GM18861 (cell line): ENCODE measurements at regions not wholly inside any gene's neighbourhood (a gene's known extent, or its start where the extent isn't known, plus 50 kb on each side); places are given as distances from the start of the nearest gene placed in this dataset.
"Not testable (repeated sequence)": the region's sequence is repeated elsewhere in the genome, so short reads cannot be mapped to it uniquely, and the experiment has no call there.

Experiments
- ATAC-seq: cut with Tn5 transposase; IDR thresholded peaks from one replicate; pipeline ENCODE4 v1.9.1; 2021; ENCODE audit not compliant: unreplicated experiment

DNA sequence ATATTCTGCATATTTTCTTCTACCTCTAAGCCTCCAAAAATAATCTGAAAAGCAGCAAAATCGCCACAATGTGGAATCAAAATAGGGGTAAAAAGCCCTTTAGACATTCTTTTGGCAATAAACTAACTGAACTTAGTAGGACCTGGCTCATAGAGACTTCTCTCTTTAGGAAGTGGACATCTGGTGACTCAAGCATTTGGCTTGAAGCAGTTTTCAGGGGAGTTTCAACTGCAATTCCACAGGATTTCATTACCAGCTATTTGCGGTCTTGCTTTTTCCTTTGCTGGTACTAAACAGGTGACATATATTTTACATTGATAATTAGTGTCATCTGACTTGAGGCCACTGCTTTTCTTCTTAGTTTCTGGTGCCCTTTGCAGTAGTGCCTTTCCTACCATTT is 173.2 kb upstream of the FBN2 start:
- no peak for ATAC-seq

DNA sequence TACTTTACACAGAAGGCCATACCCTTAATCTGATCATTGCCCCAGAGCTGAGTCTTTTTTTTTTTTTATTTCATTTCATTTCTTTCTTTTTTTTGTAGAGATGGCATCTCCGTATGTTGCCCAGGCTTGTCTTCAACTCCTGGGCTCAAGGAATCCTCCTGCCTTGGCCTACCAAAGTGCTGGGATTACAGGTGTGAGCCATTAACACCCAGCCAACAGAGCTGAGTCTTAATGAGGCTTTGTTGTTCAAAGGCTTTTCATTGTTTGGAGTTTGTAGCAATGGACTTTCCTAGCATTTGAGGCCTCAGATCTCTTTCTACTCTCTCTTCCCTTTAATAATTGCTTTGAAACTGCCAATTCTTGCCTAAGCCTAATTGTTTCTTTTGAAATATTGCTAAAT is 176.5 kb upstream of the FBN2 start:
- no peak for ATAC-seq

DNA sequence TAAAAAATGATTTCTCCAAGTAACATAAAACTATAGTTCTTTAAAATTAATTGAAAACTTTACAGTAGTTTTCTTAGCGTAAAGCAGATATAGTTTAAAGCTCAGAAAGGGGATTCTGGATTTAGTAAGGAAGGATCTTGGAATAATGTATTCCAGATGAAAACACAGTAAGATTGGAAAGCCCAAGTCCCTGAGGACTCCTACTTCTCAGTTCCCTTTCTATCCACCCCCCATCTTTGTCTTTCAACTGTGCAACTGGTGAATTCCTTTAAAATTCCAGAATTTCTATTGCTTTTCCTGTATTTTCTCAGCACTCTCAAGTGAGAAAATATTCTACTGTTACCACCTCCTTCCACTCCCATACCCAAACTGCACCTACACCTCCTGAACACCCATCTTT is 184.5 kb upstream of the FBN2 start:
- ATAC-seq: no peak

DNA sequence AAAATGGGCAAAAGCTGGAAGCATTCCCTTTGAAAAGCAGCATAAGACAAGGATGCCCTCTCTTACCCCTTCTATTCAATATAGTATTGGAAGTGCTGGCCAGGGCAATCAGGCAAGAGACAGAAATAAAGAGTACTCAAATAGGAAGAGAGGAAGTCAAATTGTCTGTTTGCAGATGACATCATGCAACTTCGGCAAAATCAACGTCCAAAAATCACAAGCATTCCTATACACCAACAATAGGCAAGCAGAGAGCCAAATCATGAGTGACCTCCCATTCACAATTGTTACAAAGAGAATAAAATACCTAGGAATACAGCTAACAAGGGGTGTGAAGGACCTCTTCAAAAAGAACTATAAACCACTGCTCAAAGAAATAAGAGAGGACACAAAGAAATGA is 192.0 kb upstream of the FBN2 start:
- ATAC-seq: not testable (repeated sequence)

DNA sequence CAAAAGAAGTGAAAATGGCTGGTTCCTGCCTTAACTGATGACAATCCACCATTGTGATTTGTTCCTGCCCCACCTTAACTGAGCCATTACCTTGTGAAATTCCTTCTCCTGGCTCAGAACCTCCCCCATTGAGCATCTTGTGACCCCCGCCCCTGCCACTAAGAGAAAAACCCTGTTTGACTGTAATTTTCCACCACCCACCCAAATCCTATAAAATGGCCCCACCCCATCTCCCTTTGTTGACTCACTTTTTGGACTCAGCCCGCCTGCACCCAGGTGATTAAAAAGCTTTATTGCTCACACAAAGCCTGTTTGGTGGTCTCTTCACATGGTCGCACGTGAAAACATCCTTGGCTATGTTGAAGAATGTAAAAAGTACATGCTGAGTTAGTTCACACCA is 197.6 kb upstream of the FBN2 start:
- ATAC-seq: not testable (repeated sequence)

DNA sequence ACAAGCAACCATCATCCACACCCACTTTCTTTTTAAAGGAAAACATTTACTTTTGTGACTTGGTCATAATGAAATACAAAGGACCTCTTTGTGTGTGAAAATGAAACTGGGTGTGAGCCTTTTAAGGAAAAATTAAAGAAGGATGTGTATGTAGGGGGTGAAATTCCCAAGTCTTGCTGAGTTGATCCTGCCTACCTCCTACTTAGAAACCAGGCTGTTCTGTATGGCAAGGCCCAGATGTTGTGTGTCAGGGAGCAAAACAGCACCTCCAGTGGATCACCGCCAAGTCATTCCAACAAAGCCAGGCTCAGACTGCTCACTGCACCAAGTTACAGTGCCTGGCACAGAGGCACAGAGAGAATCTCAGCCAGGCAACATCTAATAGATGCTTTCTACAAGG is 198.5 kb upstream of the FBN2 start:
- ATAC-seq: no peak

DNA sequence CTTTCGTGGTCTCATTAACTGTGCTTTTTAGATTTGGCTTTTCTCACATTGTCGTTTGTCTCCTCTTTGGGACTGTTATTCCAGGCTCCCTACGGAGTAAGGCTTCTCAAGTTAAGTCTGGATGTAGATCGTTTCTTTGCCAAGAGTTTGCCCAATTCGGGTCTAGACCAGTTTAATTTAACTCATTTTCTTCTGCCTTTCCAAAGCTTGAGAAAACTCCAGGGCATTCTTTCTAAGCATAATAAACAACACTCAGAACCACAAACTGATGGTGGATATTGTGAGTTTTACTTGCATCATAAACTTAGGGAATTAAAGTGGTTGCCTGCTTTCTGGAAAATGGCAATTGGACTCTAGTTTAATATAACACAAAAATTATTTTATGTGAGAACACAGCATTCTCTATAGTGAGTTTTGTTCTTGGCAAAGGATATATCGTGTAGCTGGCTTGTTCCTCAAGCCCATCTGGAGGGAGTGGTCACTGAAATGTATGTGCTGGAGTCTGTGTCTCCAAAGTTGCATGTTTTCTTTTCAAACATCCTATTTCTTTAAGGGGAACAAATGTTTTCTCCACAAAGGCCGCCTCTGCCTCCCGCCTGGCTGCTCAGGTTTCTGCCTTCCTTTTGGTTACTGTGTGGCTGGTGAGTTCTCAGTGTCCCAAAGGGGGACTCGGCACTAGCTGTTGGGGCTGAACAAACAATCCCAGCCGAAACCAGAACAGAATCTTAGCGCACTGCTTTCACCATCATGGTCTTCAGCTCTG is 211.3 kb upstream of the FBN2 start:
- ATAC-seq: no peak

DNA sequence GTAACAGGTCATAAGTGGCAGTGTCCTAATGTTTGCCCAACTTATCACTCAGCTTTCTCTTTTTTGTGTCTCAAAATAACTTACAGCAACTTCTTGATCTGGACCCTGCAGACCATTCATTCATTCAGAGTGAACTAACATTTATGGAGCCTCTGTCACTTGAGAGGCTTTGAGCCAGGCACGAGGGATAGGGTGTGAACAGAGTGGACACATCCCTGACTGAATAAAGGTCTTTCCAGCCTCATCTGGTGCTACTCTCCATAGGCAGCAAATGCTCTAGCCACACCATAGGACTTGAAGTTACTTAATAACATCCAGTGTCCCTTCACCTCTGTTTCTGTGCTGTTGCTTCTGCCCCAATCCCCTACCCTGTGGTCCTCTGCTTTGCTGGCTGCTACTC is 212.1 kb upstream of the FBN2 start:
- no peak for ATAC-seq

DNA sequence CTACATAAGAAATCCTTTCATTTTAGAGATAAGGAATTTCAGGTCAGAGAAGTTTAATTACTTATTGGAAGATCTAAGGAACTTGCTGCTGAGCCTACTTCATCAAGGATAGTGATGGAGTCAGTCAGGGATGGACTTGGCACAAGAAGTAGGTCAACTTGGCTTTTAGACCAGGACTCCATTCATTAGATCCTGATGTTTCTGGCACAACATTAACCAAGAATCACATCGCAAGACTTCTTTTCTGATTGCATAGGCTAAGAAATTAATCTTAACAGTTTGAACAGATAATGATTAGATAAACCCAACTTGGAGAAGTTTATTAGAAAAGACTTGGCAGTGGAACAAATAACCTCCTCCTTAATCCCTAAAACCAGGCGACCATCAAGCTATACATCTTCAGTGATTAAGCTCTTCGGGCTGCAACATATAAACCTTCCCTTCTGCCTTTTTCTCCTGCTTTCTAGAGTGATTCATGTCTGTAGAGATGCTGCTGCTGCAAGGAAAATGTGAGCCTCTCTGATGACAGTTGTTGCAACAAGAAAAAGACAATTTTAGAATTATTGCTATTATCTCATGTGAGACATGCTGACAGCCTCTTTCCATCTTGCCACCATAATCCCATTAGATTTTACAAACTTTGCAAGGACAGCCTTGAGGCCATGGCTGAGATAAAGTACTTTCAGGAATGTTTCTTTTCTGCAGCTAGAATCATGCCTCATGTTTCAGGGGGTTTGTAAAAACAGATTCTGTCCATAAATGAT is 207.9 kb upstream of the SLC27A6 start:
- ATAC-seq: no peak

DNA sequence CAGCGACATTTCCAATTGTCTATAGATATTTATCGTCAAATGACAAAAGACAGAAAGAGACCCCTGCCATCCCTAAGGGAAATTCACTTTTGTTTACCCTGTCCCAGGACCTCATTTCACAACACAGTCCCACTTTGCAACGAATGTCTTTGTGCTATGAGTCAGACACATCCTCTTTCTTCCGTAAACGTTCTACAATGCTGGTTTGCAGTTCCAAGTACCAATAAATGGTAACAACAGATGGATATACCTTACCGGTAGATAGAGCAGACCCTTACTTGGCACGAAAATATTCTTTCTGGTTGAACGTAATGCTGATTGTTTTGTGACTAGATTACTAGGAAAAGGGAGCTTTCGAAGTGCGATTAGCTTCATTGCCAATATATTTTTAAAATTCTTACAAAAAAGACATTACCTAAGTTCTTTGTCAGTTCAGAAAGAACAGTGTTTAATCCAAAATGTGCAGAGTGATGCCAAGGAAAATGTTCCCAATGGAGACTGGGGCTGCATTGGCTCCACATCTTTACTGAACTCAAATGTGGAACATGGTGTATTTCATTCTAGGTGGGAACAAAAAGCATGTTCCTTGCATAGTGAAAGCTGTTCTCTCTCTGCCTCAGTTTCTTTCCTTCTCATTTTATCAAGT is 202.5 kb upstream of the SLC27A6 start:
- ATAC-seq: no peak

DNA sequence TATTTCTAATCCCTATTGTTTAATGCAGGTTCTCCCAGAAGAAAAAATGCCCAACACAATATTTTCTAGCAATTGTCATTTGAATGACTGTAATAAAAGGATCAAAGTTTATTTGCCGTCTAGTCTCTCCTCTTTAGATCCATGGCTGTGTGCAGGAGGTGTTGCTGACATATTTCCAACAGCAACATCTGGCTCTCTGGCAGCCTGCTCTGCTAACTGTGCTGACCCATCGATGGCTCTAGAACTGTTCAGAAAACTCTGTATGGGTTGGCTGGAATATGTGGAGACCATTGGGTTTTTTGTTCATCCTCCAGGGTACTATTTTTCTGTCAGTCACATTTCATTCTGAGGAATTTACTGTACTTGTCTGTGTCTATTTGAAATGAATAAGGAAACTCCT is 202.0 kb upstream of the SLC27A6 start:
- ATAC-seq: no peak

DNA sequence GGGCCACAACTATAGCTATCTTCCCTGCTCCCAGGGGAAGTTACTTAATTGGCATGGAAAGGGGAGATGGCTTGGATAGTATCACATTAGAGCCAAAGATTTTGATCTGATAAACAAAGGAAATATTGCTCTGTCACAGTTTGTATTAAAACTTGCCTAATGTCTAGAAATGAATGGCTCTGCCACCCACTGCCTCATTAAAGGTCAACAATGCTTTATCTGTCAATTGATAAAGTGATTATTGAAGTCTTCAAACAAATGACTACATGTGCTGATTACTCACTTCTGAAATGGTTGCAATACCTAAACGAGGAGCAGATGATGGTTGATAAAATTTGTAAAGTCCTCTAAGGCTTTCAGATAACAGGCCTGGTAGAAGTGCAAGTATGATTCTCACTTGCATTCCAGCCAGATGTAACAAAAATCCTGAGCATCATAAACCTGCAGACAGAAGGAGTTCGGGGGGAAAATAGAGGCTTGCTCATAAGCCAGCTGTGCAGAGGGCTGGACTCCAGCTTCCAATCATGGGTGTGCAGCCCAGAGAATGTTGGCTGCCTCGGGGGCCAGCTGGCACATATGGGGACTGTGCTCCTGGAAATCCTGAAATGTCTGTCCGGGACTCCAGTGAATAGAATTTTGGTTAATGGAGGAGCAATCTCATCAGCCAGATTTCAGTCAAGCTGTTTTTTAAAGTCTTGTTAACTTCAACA is 200.5 kb upstream of the SLC27A6 start:
- no peak for ATAC-seq

DNA sequence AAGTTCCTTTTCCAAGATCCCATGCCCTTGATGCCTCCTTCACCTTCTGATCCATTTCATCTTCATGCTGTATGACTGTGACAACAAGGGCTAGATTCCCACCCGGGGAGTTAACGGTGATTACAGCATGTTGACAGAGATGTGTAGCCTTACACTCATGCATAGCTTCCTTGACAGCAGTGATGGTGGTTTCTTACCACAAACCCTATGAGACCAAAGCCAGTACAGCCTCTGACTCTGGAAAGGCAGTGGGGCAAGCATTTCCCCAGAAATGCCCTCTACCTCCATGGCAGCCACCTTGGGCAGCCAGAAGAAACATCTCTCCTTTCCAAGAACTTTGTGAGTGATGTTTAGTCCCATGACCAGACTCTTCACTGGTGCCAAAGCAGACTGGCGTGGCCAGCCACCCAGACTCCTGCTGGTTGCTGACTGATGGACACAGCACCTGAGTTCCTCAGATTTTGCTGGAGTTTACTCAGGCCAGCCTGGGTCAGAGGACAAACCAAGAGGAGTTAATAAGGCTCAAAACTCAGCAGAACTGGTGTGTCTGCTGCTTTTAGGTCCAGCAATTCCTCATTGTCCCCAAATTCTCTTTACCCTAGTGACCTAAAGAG is 199.7 kb upstream of the SLC27A6 start:
- no peak for ATAC-seq

DNA sequence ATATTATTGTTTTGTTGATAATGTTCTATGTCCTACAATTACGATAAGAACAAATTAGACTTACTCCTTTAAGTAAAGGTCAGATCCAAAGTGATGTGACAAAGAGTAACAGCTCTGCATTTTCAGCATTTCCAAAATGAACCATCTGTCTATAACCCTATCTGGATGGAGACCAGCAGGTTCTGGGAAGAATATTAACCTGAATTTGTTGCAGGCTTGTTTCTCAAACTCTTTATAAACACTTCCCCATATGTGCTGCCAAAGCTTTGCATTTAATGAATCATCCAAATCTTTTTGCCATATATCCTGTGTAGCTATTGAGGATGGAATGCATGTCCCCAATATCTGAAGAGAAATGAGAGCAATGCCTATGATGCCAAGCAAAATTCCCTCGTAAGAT is 198.9 kb upstream of the SLC27A6 start:
- ATAC-seq: no peak

DNA sequence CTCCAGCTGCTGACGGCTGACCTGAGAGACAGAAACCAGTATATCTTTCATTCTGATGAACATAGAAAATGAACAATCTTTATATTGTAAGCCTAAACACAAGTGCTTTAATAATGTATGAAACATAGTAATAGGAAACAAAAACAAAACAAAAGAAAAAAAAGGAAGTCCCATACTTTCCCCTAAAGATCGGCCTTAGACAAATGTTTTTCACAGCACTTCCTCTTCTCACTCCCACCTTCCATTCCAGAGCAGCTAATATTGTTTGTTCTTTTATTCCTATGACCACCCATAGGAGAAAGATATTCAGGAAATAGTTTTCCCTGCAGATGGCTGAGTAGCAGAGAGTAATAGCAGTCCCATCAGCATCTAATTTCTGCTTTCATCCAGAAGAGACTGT is 194.4 kb upstream of the SLC27A6 start:
- no peak for ATAC-seq

DNA sequence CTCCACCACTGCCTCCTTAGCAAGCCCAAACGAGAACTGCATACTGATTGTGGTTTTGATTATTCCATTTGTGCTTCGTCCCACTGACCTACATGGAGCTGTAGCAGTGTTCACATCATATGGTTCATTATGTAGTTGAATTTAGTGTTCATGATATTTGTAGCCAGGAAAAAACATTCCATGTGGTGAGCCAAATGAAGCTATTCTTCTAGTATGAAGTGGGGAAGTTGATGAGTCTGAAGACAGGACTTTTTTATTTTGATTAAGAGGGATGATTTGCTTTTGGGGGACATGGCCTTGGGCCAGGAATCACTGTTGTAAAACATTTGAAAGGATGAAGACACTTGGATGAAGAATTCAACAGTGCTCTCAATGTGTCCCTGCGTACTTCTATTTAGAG is 192.9 kb upstream of the SLC27A6 start:
- ATAC-seq: no peak

DNA sequence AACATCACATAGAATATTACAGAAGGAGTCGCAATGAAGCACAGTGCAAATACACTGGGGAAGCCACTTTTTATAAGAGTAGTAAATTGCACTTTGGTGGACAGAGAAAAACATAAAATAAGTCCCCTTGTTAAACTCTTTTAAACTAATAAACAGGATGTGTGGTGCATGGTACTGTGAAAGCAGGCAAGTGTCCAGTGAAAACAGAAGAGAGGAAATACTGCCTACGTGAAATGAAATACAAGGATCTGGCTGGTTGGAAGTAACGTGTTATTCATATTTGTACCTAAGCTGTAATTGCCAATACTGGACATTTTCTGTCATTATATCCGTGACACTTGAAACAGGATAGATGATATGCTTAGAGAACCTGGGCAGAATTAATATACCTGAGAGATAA is 191.9 kb upstream of the SLC27A6 start:
- ATAC-seq: no peak

DNA sequence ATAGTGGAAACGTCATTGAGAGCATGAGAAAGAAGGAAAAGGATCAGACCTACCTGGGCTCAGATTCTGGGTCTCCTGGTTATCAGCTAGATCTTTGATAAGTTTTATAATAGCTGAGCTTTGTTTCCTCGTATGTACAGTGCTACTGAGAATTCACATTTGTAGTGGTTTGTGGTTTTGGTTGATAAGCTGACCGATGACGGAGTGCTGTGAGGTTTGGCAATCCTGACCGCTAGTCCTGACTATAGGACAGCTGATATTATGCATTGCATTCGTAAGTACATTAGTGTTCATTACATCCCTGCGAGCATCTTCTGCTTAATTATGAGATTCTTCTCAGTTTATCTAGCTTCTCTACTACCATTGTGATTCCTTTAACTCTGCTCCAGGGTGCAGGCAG is 190.7 kb upstream of the SLC27A6 start:
- ATAC-seq: no peak

DNA sequence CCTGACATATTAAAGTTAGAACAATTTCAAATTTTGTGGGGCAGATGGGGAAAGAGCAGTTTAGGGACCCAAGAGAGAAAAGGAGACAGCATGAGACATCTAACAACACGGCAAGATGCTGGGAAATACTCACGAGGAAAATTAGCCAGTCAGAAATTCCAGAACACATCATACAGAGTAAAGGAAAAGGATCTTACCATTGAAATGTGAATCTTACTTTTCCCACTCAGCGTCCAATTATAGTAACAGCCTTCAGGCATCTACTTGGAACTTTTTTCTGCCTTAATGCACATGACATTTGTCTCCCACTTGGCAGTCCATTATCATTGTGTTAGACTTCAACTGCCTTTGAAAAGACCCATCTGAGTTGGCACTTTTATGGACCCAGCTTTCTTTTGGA is 189.7 kb upstream of the SLC27A6 start:
- ATAC-seq: no peak

DNA sequence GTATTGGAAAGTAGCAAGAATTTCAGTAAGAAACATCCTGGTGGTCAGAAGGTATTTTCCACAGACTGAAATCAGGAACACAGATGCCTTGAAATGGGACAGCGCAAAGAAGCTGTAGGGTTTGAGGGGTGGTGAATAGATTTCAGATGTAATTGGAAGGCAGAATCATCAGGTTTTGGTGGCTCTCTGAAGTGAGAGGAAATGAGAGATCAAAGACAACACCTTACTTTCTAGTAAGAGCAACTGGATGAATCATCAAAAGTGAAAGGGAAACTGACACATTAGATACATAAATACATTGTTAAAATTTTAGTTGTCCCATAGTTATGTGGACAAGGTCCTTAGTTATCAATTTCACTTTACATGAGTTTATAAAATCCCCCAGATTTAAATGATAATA is 188.2 kb upstream of the SLC27A6 start:
- peak; percentile 87 for ATAC-seq

DNA sequence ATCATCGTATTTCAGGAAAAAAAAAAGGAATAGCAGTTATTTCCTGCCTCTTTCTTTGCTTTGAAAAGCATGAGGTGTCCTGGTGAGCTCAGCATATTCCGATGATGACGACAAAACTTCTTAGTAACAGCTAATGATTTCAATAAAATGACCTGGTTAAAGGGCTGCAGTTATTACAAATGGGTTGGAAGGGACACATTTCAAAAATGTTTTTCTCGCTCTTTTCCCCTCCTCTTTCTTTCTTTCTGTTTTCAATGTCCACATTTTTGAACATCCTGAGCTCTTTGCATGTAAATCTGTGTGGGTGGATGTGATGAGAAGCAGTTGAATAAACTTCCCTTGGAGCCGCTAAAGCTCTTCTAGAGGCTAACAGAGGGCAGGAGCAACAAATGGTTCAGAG is 186.8 kb upstream of the SLC27A6 start:
- no peak for ATAC-seq
